ENCODE measurements at regions not wholly inside any gene's neighbourhood (a gene's known extent, or its start where the extent isn't known, plus 50 kb on each side); places are given as distances from the start of the nearest gene placed in this dataset.
"Not testable (repeated sequence)": the region's sequence is repeated elsewhere in the genome, so short reads cannot be mapped to it uniquely, and the experiment has no call there.

- DNase-seq (ENCODE audit: low spot score): peak; percentile 3
Measured at GRCh38 chr6:17012421-17013225, 89.2 kb upstream of the STMND1 start.

- DNase-seq (ENCODE audit: low spot score): no peak
Measured at GRCh38 chr6:17011985-17012384, 89.9 kb upstream of the STMND1 start.

- no peak for DNase-seq (ENCODE audit: low spot score)
Measured at GRCh38 chr6:17007749-17008148, 94.1 kb upstream of the STMND1 start.

- no peak for DNase-seq (ENCODE audit: low spot score)
Measured at GRCh38 chr6:17006543-17006942, 95.3 kb upstream of the STMND1 start.

- no peak for DNase-seq (ENCODE audit: low spot score)
Measured at GRCh38 chr6:17004269-17004668, 97.6 kb upstream of the STMND1 start.

GRCh38 chr6:17002123-17002522 lies 99.7 kb upstream of the STMND1 start:
- DNase-seq (ENCODE audit: low spot score): no peak

GRCh38 chr6:17001188-17001587 lies 100.7 kb upstream of the STMND1 start:
- DNase-seq (ENCODE audit: low spot score): no peak

- no peak for DNase-seq (ENCODE audit: low spot score)
Measured at GRCh38 chr6:16999491-17000436, 102.1 kb upstream of the STMND1 start.

GRCh38 chr6:16998461-16998860 lies 103.4 kb upstream of the STMND1 start:
- no peak for DNase-seq (ENCODE audit: low spot score)

- DNase-seq (ENCODE audit: low spot score): no peak
Measured at GRCh38 chr6:16995511-16996250, 106.2 kb upstream of the STMND1 start.

GRCh38 chr6:16993396-16993795 lies 108.5 kb upstream of the STMND1 start:
- no peak for DNase-seq (ENCODE audit: low spot score)

- no peak for DNase-seq (ENCODE audit: low spot score)
Measured at GRCh38 chr6:16991981-16992629, 109.7 kb upstream of the STMND1 start.

GRCh38 chr6:16989976-16990375 lies 111.9 kb upstream of the STMND1 start:
- not testable (repeated sequence) for DNase-seq (ENCODE audit: low spot score)

- no peak for DNase-seq (ENCODE audit: low spot score)
Measured at GRCh38 chr6:16989382-16989781, 112.5 kb upstream of the STMND1 start.

- DNase-seq (ENCODE audit: low spot score): no peak
Measured at GRCh38 chr6:16987996-16988395, 113.9 kb upstream of the STMND1 start.

GRCh38 chr6:16985513-16986284 lies 116.2 kb upstream of the STMND1 start:
- no peak for DNase-seq (ENCODE audit: low spot score)

- no peak for DNase-seq (ENCODE audit: low spot score)
Measured at GRCh38 chr6:16982807-16983206, 119.0 kb upstream of the STMND1 start.

- DNase-seq (ENCODE audit: low spot score): no peak
Measured at GRCh38 chr6:16979677-16980370, 122.0 kb upstream of the STMND1 start.

GRCh38 chr6:16978686-16979085 lies 123.2 kb upstream of the STMND1 start:
- DNase-seq (ENCODE audit: low spot score): no peak

All from kidney tubule cell (primary cell).